ENCODE measurements at regions not wholly inside any gene's neighbourhood (a gene's known extent, or its start where the extent isn't known, plus 50 kb on each side); places are given as distances from the start of the nearest gene placed in this dataset.

- Histone ChIP-seq H3K4me1 (replicated peaks in 1 of 2; ENCODE audit: control insufficient read depth in 2 of 2, insufficient read depth in 2 of 2, low read length in 2 of 2) (peaks cover 0 to 5% of the 10 kb centered on the region in 2 experiments; a peak in 3 of 5 replicates), H3K4me2 (ENCODE audit: insufficient read depth, low read length) (no peak overlapping the region), H2AFZ (ENCODE audit: low read depth, low read length) (peak overlapping the region; percentile 22; the same call in 1 of the 2 replicates), H3K79me2 (ENCODE audit: control insufficient read depth, insufficient read depth, low read length) (no peaks in the 10 kb centered on the region), H3K9ac (ENCODE audit: insufficient read depth in 1 of 2, low read depth in 2 of 2, low read length in 2 of 2) (no peak overlapping the region), H3K4me3 (no peak overlapping the region), H3K36me3 (ENCODE audit: control insufficient read depth, insufficient read depth, low read length) (no peaks in the 10 kb centered on the region), H3K27me3 (ENCODE audit: control insufficient read depth in 2 of 2, insufficient read depth in 2 of 2, low read length in 2 of 2) (peaks cover 8 to 10% of the 10 kb centered on the region in 2 experiments; a peak in 3 of 5 replicates), H3K9me1 (ENCODE audit: control insufficient read depth, insufficient read depth, low read length) (no peaks in the 10 kb centered on the region), H3K9me3 (replicated peaks; ENCODE audit: control insufficient read depth, insufficient read depth, low read depth, low read length) (no peaks in the 10 kb centered on the region), H4K20me1 (replicated peaks; ENCODE audit: control insufficient read depth, insufficient read depth, low read length) (no peaks in the 10 kb centered on the region), H3K27ac (ENCODE audit: extremely low read depth, low read depth, low read length) (no peak overlapping the region)
- ChIA-PET POLR2A (no interaction called here), CTCF (ENCODE audit: low intra/inter-chr PET ratio) (interaction anchor here (0.7 to 1.4 kb wide), 2 partner anchors 430 to 554 kb away, joined by 4 read pairs; no protein-coding TSS in a partner anchor)
- peak; percentile 85 for FAIRE-seq
- intact Hi-C loops (cut with micrococcal nuclease), result no loop called here
- in situ Hi-C loops (cut with MboI), result no loop called here
- ATAC-seq, result peak; percentile 98
- 16% methylated on average over 5 of the region's 11 CpGs for WGBS (ENCODE audit: insufficient coverage, low coverage, missing lambda C conversion rate)
- BruUV-seq (replicated peaks), result no TSS peak
- DNase-seq (ENCODE audit: extremely low read depth in 1 of 4, low spot score in 3 of 4), result peak; percentile 49 to 71 (median 58)
- TF ChIP-seq ZC3H4 (CRISPR knock-in tag; IDR thresholded peaks at IDR 0.05; ENCODE audit: borderline replicate concordance) (no peak), DPF2 (IDR thresholded peaks at IDR 0.05) (0 out of 2 replicates have a peak, but pooled peaks have one; percentile 21), SPI1 (IDR thresholded peaks at IDR 0.05; ENCODE audit: borderline replicate concordance, low read depth, low read length) (peak; percentile 98), MLLT1 (IDR thresholded peaks at IDR 0.05) (0 out of 4 replicates have a peak, but pooled peaks of 1 of the 2 experiments have one; percentile 58), SIX5 (IDR thresholded peaks at IDR 0.05; ENCODE audit: borderline replicate concordance in 1 of 2, insufficient read depth in 1 of 2, low read depth in 1 of 2, low read length in 2 of 2) (no peak), ATF4 (CRISPR knock-in tag; IDR thresholded peaks at IDR 0.05) (no peak), CSDE1 (IDR thresholded peaks at IDR 0.05) (no peak), GATA2 (CRISPR knock-in tag; IDR thresholded peaks at IDR 0.05) (peak; percentile 51; the same call in 1 of the 2 replicates), RNF2 (IDR thresholded peaks at IDR 0.05) (no peak), LEF1 (IDR thresholded peaks at IDR 0.05) (no peak), RAD21 (CRISPR knock-in tag; conservative IDR thresholded peaks at IDR 0.05 in 1 of 2, IDR thresholded peaks at IDR 0.05 in 1 of 2) (peak; percentile 41 to 68; a peak in 3 of 4 replicates), ZNF583 (CRISPR knock-in tag; IDR thresholded peaks at IDR 0.05) (no peak), USF2 (CRISPR knock-in tag; IDR thresholded peaks at IDR 0.05) (no peak), SFPQ (IDR thresholded peaks at IDR 0.05; ENCODE audit: low read depth, low read length) (no peak), MTA1 (IDR thresholded peaks at IDR 0.05; ENCODE audit: borderline replicate concordance) (no peak), CBFB (CRISPR knock-in tag; IDR thresholded peaks at IDR 0.05) (0 out of 2 replicates have a peak, but pooled peaks have one; percentile 37), ERF (CRISPR knock-in tag; IDR thresholded peaks at IDR 0.05) (no peak), NFE2 (IDR thresholded peaks at IDR 0.05; ENCODE audit: low read depth) (no peak), FOXK1 (CRISPR knock-in tag; IDR thresholded peaks at IDR 0.05; ENCODE audit: borderline replicate concordance) (no peak)
These were observed 104.9 kb upstream of the NXT1 start for GRCh38 chr20:23245553-23246181.
